Fibroblast of skin of right biceps (primary cell): ENCODE measurements at regions not wholly inside any gene's neighbourhood (a gene's known extent, or its start where the extent isn't known, plus 50 kb on each side); places are given as distances from the start of the nearest gene placed in this dataset.

Experiments used
- DNase-seq: peaks from one replicate; pipeline ENCODE4 v3.0.0-alpha.2; 2013

- no peak for DNase-seq
Measured at GRCh38 chr7:132666774-132667172, 90.5 kb upstream of the PLXNA4 start.

- peak; percentile 26 for DNase-seq
Measured at GRCh38 chr7:132666071-132666773, 90.0 kb upstream of the PLXNA4 start.

GRCh38 chr7:132656846-132657776 lies 80.8 kb upstream of the PLXNA4 start:
- no peak for DNase-seq

GRCh38 chr7:132656341-132656740 lies 80.1 kb upstream of the PLXNA4 start:
- no peak for DNase-seq

- peak; percentile 75 for DNase-seq
Measured at GRCh38 chr7:132655131-132655727, 79.0 kb upstream of the PLXNA4 start.

GRCh38 chr7:132654150-132654549 lies 77.9 kb upstream of the PLXNA4 start:
- DNase-seq: no peak

- no peak for DNase-seq
Measured at GRCh38 chr7:132653366-132653930, 77.2 kb upstream of the PLXNA4 start.

GRCh38 chr7:132652507-132652906 lies 76.2 kb upstream of the PLXNA4 start:
- DNase-seq: no peak

GRCh38 chr7:132650498-132650897 lies 74.2 kb upstream of the PLXNA4 start:
- peak; percentile 93 for DNase-seq

GRCh38 chr7:132647311-132647710 lies 71.0 kb upstream of the PLXNA4 start:
- DNase-seq: no peak

GRCh38 chr7:132646052-132646451 lies 69.8 kb upstream of the PLXNA4 start:
- no peak for DNase-seq

GRCh38 chr7:132643302-132643701 lies 67.0 kb upstream of the PLXNA4 start:
- no peak for DNase-seq

- no peak for DNase-seq
Measured at GRCh38 chr7:132641238-132641637, 65.0 kb upstream of the PLXNA4 start.

GRCh38 chr7:132639983-132640382 lies 63.7 kb upstream of the PLXNA4 start:
- DNase-seq: no peak

- DNase-seq: no peak
Measured at GRCh38 chr7:132638000-132638399, 61.7 kb upstream of the PLXNA4 start.

- DNase-seq: no peak
Measured at GRCh38 chr7:132636581-132636980, 60.3 kb upstream of the PLXNA4 start.

- DNase-seq: no peak
Measured at GRCh38 chr7:132635127-132635526, 58.9 kb upstream of the PLXNA4 start.

- DNase-seq: no peak
Measured at GRCh38 chr7:132630834-132631233, 54.6 kb upstream of the PLXNA4 start.
